ENCODE measurements at regions not wholly inside any gene's neighbourhood (a gene's known extent, or its start where the extent isn't known, plus 50 kb on each side); places are given as distances from the start of the nearest gene placed in this dataset.
"Not testable (repeated sequence)": the region's sequence is repeated elsewhere in the genome, so short reads cannot be mapped to it uniquely, and the experiment has no call there.

- DNase-seq: no peak
These were observed 281.0 kb downstream of the CETN3 start for GRCh38 chr5:90128551-90128950.

GRCh38 chr5:90119531-90119971, 290.0 kb downstream of the CETN3 start:
- DNase-seq: no peak

GRCh38 chr5:90117005-90117404, 292.6 kb downstream of the CETN3 start:
- DNase-seq: no peak

- no peak for DNase-seq
These were observed 296.4 kb downstream of the CETN3 start for GRCh38 chr5:90113108-90113507.

GRCh38 chr5:90112033-90112692, 297.4 kb downstream of the CETN3 start:
- no peak for DNase-seq

GRCh38 chr5:90111364-90112032, 298.1 kb downstream of the CETN3 start:
- DNase-seq: no peak

GRCh38 chr5:90109285-90109684, 300.3 kb downstream of the CETN3 start:
- no peak for DNase-seq

GRCh38 chr5:90099099-90099498, 310.5 kb downstream of the CETN3 start:
- no peak for DNase-seq

- DNase-seq: no peak
These were observed 312.5 kb downstream of the CETN3 start for GRCh38 chr5:90097082-90097477.

GRCh38 chr5:90096415-90097081, 313.0 kb downstream of the CETN3 start:
- no peak for DNase-seq

- DNase-seq: no peak
These were observed 314.1 kb downstream of the CETN3 start for GRCh38 chr5:90095292-90096060.

GRCh38 chr5:90093751-90094485, 315.6 kb downstream of the CETN3 start:
- no peak for DNase-seq

GRCh38 chr5:90092734-90093133, 316.8 kb downstream of the CETN3 start:
- DNase-seq: no peak

GRCh38 chr5:90084342-90084741, 325.2 kb downstream of the CETN3 start:
- no peak for DNase-seq

GRCh38 chr5:90073026-90073570, 336.5 kb downstream of the CETN3 start:
- DNase-seq: not testable (repeated sequence)

- DNase-seq: no peak
These were observed 337.9 kb downstream of the CETN3 start for GRCh38 chr5:90071656-90072055.

- no peak for DNase-seq
These were observed 338.5 kb downstream of the CETN3 start for GRCh38 chr5:90071066-90071465.

GRCh38 chr5:90066920-90067319, 342.6 kb downstream of the CETN3 start:
- DNase-seq: no peak

- no peak for DNase-seq
These were observed 352.4 kb downstream of the CETN3 start for GRCh38 chr5:90056911-90057705.

- DNase-seq: no peak
These were observed 353.7 kb downstream of the CETN3 start for GRCh38 chr5:90055831-90056328.

- no peak for DNase-seq
These were observed 354.9 kb downstream of the CETN3 start for GRCh38 chr5:90054612-90055011.
